ENCODE measurements at regions not wholly inside any gene's neighbourhood (a gene's known extent, or its start where the extent isn't known, plus 50 kb on each side); places are given as distances from the start of the nearest gene placed in this dataset.

DNA sequence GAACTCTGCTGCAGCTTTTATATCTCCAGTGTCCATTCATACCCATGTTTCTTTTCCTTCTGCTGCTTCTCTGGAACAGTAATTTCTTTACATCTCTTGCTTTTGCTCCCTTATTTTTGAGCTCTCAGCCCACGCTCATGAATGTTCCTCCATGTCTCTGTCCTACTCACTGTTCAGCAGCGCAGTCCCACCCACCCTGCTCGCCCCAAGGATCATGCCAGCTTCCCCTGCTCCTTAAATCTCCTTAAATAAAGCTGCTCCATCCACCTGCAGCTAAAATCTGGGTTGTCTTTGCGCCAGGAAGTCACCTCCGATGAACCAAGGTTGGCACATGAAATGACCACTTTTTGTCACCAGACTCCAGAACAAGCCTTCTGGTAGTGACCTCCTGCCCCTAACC lies 201.1 kb upstream of the RGS6 start:
- Histone ChIP-seq H3K4me3 (no peak overlapping the region), H3K27ac (no peak overlapping the region), H3K4me1 (peaks cover 0 to 35% (median 15%) of the 10 kb centered on the region in 4 donors), H3K9me3 (no peaks in the 10 kb centered on the region), H3K36me3 (peaks cover 20 to 79% (median 52%) of the 10 kb centered on the region in 3 donors), H3K27me3 (no peaks in the 10 kb centered on the region)
- intact Hi-C loops (cut with DNase I; ENCODE audit: low total_unique reads) = no loop called here
- DNase-seq = no peak
- TF ChIP-seq, protein P1, sequence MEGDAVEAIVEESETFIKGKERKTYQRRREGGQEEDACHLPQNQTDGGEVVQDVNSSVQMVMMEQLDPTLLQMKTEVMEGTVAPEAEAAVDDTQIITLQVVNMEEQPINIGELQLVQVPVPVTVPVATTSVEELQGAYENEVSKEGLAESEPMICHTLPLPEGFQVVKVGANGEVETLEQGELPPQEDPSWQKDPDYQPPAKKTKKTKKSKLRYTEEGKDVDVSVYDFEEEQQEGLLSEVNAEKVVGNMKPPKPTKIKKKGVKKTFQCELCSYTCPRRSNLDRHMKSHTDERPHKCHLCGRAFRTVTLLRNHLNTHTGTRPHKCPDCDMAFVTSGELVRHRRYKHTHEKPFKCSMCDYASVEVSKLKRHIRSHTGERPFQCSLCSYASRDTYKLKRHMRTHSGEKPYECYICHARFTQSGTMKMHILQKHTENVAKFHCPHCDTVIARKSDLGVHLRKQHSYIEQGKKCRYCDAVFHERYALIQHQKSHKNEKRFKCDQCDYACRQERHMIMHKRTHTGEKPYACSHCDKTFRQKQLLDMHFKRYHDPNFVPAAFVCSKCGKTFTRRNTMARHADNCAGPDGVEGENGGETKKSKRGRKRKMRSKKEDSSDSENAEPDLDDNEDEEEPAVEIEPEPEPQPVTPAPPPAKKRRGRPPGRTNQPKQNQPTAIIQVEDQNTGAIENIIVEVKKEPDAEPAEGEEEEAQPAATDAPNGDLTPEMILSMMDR (IDR thresholded peaks at IDR 0.05) = no peak

DNA sequence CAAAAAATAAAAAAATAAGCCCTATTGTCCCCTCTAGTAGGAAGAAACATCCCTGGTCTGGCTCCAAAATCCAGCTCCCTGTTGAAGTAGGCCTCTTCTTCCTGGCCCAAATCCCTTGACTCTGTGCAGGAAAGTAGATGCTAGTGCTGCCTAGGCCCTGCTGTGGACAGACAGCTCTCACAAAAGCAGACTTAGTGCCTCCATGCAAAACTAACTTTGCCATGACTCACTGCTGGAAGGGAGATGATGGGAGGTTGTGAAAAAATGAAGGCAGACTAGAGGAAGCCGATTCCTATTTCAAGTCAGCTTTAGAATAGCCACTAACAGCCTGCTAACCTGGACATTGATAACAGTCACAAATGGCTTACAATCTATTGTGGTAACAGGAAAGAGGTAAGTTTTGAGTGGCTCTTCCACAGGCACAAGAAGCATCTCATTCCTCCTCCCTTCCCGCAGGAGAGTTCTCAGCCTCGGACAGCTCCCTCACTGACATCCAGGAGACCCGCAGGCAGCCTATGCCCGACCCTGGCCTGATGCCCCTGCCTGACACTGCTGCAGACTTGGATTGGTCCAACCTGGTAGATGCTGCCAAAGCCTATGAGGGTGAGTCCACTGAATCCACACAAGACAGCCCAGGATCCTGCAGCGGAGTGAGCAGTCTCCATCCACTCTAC lies 198.9 kb upstream of the RGS6 start:
- Histone ChIP-seq H3K4me3 (no peak overlapping the region), H3K9me3 (no peaks in the 10 kb centered on the region), H3K4me1 (peaks cover 0 to 27% (median 8%) of the 10 kb centered on the region in 4 donors), H3K27me3 (no peaks in the 10 kb centered on the region), H3K27ac (peak overlapping the region; percentile 47 to 58), H3K36me3 (peaks cover 35 to 95% (median 72%) of the 10 kb centered on the region in 3 donors)
- intact Hi-C loops (cut with DNase I; ENCODE audit: low total_unique reads) = no loop called here
- no peak for DNase-seq
- TF ChIP-seq, protein P1 (IDR thresholded peaks at IDR 0.05) = no peak

GRCh38 chr14:71734076-71734475 lies 198.2 kb upstream of the RGS6 start:
- Histone ChIP-seq H3K4me1 (peaks cover 0 to 27% (median 8%) of the 10 kb centered on the region in 4 donors), H3K4me3 (no peak overlapping the region), H3K27ac (peak overlapping the region in 1 of 2 donors; percentile 47), H3K9me3 (no peaks in the 10 kb centered on the region), H3K36me3 (peaks cover 43 to 95% (median 75%) of the 10 kb centered on the region in 3 donors), H3K27me3 (no peaks in the 10 kb centered on the region)
- DNase-seq = no peak
- TF ChIP-seq, protein P1 (IDR thresholded peaks at IDR 0.05) = no peak
- intact Hi-C loops (cut with DNase I; ENCODE audit: low total_unique reads) = no loop called here

DNA sequence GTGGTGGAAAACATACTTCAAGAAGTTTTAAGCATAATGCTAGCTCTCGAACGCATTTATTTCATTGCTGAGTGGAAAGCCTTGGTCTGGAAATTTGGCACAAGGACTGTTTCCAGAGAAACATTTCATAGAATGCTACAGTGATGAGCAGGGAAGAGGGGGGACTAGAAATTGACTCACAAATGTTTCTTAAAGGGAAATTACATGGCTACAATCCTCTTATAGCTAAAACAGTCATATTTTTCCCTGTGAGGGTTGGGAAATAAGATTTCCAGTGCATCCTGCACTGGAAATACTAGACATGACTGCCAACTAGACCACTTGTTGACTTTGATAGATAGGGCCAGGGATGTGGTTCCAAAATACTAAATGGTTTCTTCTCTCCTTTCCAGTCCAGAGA lies 197.3 kb upstream of the RGS6 start:
- no peak for DNase-seq
- Histone ChIP-seq H3K9me3 (no peaks in the 10 kb centered on the region), H3K27me3 (no peaks in the 10 kb centered on the region), H3K36me3 (peaks cover 43 to 88% (median 72%) of the 10 kb centered on the region in 3 donors), H3K4me3 (no peak overlapping the region), H3K27ac (no peak overlapping the region), H3K4me1 (peaks cover 0 to 27% (median 8%) of the 10 kb centered on the region in 4 donors)
- TF ChIP-seq, protein P1 (IDR thresholded peaks at IDR 0.05) = no peak
- intact Hi-C loops (cut with DNase I; ENCODE audit: low total_unique reads) = no loop called here

GRCh38 chr14:71737760-71738159 lies 194.5 kb upstream of the RGS6 start:
- intact Hi-C loops (cut with DNase I; ENCODE audit: low total_unique reads) = no loop called here
- peaks cover 34 to 60% (median 49%) of the 10 kb centered on the region in 3 donors for H3K36me3 ChIP-seq
- no peaks in the 10 kb centered on the region for H3K27me3 ChIP-seq
- H3K27ac ChIP-seq = no peak overlapping the region
- TF ChIP-seq, protein P1 (IDR thresholded peaks at IDR 0.05) = no peak
- no peak overlapping the region for H3K4me3 ChIP-seq
- no peaks in the 10 kb centered on the region for H3K9me3 ChIP-seq
- no peak for DNase-seq
- peaks cover 0 to 25% (median 7%) of the 10 kb centered on the region in 4 donors for H3K4me1 ChIP-seq

Measured in tibial artery (tissue), 4 donors.